Middle frontal gyrus (tissue), 1 donor: ENCODE measurements at regions not wholly inside any gene's neighbourhood (a gene's known extent, or its start where the extent isn't known, plus 50 kb on each side); places are given as distances from the start of the nearest gene placed in this dataset.

Source experiments
- DNase-seq: peaks from one replicate; pipeline ENCODE4 v3.0.0-alpha.2; 2015; ENCODE audit warnings: low spot score; ENCODE audit errors: extremely low spot score

DNA sequence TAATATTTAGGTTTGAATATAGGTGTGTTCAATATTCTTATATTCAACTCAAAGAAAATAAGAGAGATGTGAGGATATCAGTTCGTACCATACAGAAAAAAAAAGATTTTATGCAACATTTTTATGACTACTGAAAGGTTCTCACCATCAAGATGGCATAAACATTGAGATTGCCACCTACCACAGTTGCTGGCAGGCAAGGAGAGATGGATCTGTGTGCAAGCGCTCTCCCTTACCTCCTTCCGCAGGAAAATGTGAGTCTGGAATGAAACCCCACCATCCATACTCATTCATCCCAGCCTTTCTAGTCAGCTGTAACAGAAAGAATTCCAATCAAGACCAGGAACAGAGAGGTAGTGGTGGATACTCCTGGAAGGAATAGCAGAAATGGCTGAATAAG, 376.9 kb downstream of the PPP3CA start:
- no peak for DNase-seq

DNA sequence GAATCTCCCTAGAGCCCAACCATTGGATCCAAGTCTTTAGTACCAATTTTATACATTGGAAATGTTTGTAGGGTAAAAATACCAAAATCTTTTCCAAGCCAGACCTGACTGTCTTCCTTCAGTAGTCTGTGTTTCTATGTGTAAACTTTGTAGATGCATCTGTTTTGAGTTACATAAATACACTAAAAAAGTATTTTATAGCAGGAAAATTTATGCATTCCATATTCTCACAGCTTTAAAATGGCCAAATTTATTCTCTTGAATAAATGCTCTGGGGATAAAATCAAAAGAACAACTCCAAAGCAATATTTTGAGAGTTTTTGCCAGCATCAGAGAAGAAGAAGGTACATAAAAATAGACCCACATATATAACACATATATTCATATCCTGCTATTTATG, 377.4 kb downstream of the PPP3CA start:
- peak; percentile 20 for DNase-seq

DNA sequence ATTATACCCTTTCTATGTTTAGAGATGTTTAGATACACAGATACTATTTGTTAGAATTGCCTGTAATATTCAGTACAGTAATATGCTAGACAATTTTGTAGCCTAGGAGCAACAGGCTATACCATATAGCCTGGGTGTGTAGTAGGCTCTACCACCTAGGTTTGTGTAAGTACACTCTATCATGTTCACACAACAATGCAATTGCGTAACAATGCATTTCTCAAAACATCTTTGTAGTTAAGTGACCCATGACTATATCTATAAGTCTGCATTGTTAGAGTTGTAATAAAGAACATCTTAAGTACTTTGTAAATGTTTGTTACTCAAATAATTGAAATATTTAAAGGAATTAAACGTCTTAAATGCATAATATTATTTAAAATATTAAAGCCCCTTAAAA, 379.3 kb downstream of the PPP3CA start:
- no peak for DNase-seq

DNA sequence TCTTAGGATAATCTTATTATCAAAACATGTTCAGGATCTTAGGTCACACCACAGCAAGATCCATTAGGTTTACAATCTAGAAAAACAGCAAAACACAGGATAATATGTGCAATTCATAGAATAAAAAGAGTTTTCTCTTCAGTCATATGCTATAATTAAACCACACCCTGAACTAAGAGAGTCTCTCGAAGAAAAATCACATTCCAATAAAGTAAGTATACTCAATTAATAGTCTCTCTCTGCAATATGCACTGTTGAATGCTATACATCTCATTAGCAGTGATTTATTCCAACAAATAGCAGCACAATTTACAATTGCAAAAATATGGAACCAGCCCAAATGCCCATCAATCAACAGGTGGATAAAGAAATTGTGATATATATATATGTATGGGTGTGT, 383.7 kb downstream of the PPP3CA start:
- no peak for DNase-seq

DNA sequence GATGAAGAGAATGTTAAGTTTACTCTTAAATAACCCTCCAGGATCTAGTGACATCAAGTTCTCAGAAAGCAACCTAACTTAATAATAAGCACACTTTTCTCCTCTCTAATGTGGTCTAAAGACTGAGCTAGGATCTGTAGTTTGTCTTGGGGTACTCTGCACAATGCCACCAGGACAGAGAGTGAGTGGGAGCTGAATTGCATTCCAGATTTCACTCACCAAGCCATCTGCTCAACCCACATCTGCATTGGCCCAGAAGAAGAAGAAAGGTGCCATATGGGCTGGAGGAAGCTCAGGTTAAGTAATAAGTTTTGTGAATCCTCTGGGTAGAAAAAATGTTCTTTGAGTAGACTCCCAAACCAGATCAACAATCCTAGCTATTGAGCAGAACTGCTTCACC, 384.6 kb downstream of the PPP3CA start:
- DNase-seq: no peak

DNA sequence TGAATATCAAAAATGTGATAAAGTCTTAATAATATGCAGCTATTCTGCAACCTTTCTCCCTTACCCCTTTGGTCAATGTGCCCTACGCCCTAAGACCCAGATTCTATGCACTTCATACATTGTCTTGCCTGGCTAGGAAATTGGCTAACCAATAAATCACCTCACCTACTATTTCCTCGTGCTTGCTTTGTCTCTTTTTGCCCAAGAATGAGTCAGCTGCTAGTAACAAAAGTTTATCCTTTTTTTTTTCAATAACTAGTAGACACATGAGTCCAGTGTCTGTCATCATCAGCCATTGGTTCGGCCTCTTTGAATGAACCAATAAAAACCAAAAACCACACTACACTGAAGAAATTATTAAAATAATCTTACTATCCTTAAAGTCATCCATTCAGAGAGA, 387.1 kb downstream of the PPP3CA start:
- no peak for DNase-seq

DNA sequence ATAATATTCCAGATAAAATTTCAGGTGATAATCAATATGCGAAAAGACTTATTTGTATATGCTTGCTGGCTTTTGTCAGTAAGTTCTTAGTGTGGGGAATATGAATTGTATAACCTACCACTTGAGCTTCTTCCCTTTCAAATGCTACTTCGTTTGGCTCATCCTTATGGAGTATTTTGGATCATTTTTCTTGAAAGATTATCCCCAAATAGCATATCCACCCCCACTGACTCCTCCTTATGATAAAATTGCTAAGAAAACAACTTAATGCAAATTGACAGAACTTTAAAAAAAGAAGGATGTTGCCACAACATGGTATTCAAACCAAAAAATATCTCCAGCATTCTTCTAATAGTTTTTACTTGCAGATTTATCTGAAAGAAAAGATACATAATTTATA, 393.3 kb downstream of the PPP3CA start:
- peak; percentile 24 for DNase-seq

DNA sequence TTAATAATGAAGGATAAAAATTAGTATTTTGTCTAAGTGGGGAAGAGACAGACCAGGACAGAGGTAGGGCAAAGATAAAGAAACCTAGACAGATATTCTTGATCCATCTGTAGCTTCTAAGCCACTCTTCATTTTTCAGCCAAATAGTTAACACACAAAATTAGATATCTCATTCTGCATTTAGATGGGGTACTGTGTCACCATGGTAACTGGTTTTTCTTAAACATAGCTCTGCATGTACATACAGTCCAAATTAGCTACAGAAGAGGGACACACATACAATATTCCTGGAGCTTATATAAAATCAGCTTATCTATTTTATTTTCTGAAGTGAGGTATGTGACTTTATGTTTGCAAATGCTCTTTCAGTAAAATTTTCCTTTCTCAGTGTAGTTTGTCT, 393.7 kb downstream of the PPP3CA start:
- DNase-seq: no peak

DNA sequence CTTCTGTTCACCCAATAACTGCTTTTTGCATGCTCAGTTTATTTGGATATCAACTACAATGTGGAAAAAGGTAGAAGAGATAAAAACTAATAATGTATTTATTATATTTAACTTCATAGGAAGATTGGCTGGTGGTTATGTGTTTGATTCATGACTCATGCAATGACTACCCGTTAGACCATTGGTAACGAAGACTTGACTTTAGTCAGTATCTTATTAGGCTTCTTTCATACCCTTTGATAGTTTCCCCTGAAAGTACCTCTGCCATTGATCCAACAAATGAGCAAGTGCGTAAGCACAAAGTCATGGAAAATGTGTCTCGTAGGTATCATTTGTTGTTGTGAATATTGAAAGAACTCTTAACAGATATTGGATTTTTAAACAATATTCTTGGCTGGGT, 394.7 kb downstream of the PPP3CA start:
- DNase-seq: no peak

DNA sequence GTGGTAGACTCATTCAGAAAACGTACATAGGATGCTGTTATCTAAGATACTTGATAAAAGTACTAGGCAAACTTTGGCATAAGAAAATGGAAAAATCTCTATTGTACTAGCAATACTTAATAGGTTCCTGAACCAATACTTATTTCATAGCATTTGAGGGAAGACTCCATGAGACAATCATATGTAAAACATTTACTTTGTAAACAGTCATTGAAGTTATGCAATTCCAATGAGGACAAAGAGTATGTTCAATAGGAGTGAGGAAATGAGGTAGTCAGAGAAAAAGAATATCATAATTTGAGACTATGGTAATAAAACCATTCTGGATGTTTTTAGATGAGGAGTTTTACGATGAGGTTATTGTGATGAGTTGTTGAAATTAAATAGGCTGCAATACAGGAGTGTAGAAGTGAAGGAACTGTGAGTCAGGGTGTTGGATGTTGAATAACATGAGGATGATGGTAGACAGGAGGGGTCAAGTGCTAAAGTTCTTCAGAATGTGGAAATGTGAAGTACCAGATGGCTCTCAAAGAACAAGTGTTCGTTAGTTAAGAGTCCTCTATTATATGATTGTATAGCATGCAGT, 397.9 kb downstream of the PPP3CA start:
- DNase-seq: no peak

DNA sequence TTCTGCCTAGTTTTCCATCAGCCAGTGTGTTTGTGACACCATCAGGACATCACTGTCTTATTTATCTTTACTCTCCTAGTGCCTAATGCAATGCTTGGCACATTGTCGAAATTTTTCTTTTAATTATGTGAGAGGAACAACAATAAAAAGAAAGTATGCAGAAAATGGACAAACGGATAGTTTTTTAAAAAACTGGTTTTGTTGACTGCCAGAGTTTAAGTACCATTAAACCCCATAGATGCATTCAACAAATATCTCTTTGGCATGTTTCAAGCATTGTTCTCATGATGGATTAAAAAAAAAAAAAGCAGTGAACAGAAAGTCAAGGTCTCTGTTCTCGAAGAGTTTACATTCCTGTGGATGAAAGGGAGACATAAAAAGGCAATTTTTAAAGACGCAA, 398.4 kb downstream of the PPP3CA start:
- no peak for DNase-seq

DNA sequence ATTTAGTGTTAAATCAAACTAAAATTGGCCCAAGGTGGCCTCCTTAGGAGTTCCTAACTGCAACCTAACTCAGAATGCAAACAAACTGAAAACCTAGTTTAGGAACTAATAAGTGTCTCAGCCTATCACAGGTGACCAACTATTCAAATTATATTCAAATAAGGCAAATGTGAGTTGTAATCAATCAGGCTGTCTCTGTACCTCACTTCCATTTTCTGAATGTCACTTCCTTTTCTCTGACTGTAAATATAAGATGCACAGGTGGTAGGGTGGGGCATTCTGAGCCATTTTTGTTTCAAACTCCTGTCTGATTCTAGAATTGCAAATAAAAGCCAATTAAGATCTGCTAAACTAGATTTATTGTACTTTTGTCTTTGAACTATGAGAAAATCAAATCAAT, 401.5 kb downstream of the PPP3CA start:
- no peak for DNase-seq

DNA sequence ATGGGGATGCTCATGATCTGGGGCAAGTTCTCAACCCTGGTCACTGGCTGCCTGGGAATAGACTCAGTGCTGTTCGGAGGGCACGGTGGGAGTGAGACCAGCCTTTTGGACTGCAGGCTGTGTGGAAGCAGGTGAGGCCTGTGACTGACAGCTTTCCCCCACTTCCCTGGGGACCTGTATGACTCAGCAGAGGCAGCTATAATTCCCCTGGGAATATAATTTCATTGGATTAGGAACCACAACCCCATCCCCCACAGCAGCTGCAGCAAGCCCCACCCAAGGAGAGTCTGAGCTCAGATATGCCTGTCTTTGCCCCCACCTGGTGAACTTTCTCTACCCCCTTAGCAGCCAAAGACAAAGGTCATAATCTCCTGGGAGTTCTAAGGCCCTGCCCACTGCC, 408.6 kb downstream of the PPP3CA start:
- DNase-seq: no peak

DNA sequence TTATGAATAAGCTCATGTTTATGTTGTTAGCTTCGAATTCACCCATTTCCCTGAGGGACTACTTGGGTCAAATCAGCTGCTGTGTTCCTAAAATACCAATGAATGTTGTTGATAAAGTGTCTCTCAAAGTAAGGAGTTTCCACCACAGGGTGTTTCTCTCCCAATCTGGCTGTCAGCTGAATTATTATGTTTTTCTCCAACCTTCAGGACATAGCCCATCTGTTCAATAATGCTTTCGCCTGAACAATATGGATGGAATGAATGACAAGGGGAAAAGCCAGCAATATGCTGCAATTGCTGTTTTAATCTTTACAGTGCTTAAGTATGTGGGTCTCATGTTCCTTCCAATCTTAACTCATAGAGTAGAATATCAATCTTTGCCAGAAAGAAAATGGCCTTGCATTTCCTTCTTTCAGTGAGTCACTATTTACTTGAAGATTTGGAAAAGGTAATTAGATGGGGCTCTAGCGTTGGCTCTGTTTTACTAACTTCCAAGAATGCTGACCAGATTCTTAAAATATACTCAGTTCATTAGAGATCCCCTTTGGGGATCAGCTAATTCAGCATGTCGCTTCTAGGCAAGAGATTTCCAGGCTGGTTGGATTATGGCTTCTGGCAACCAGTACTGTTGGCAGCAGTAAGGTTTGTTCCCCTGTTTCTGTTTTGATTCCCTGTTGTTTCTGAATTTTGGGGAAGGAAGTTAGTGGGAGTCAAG, 410.5 kb downstream of the PPP3CA start:
- no peak for DNase-seq

DNA sequence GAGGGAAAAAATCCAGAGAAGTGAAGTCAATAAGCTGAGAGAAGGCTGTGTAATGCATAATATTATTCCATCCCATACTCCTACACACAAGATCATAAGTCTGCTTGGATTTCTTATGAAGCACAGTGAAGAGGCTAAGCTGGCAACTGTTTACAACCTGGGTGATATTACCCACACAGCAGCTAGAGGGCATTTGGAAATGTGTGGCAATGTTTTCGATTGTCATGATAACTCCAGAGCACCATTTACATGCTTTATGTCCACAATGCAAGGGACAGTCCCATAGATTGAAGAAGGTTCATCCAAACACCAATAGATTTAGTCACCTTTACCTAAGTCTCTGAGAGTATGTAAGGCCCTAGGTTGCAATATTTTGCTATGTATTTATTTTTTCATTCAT, 412.2 kb downstream of the PPP3CA start:
- no peak for DNase-seq

DNA sequence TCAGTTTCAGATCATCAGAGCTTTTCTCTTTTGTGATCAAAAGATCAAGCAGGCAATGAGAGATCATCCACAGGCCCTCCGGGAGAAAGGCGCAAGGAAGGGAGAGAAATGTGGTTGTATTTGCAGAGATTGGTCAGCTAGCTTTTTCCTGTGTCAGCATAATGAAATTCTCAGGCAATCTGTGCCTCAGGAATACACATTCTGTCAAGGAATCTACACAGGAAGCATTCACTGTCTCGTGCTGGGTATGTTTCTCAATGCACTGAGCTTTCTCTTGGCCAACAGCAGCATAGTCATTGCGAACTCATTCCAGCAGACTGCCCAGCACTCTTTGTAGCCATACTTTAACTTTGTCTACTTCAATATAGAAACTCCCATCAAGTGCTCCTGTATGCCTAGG, 413.7 kb downstream of the PPP3CA start:
- no peak for DNase-seq

DNA sequence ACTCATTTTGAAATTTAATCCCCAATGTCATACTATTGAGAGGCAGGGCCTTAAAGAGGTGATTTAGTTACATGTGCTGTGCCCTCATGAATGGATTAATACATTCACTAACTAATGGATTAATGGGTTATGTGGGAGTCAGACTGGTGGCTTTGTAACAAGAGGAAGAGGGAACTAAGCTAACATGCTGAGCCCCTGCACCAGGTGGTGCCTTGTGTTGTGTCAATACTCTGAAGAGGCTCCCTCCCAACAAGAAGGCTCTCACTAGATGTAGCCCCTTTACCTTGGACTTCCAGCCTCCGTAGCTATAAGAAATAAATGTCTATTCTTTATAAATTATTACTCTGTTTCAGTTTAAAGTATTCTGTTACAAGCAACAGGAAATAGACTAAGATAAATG, 411.9 kb upstream of the EMCN start:
- no peak for DNase-seq

DNA sequence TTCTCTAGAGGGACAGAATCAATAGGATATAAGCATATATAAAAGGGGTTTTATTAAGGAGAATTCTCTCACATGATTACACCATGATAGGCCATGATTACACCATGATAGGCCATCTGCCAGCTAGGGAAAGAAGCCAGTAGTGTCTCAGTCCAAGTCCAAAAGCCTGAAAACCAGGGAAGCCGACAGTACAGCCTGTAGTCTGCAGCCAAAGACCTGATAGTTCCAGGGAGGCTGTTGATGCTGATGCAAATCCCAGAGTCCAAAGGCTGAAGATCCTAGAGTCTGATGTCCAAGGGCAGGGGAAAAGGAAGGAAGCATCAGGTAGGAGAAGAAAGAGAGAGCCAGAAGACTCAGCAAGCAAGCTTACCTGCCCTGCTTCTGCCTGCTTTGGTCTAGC, 411.3 kb upstream of the EMCN start:
- no peak for DNase-seq

DNA sequence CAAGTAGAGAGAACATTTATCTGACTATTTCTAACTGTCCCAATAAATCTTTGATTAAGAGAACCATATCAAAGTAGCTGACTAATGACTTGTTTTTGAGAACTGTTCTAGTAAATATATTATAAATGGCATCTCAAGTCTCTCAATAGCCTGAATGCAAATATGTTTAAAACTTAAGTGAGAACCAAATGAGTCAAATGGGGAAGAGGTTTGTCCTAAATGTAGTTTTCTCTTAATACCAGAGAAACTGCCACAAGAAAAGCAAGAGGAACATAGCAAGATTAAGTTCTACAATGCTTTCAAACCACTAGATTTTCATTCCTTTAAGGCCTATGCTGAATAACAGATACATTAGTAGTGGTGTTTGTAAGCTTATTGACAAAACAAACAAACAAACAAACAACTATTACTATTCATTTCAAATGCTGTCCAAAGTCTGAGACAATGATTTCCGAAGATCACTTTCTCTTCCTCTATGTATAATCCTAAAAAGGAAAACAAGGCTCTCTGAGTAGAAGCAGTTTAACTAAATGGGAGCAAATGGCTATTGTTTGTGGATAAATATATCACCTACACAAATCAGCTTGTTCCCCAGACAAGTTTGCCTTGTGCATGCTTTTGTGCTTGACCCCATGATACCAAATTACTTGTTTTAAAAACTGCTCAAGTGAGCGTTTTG, 408.4 kb upstream of the EMCN start:
- no peak for DNase-seq

DNA sequence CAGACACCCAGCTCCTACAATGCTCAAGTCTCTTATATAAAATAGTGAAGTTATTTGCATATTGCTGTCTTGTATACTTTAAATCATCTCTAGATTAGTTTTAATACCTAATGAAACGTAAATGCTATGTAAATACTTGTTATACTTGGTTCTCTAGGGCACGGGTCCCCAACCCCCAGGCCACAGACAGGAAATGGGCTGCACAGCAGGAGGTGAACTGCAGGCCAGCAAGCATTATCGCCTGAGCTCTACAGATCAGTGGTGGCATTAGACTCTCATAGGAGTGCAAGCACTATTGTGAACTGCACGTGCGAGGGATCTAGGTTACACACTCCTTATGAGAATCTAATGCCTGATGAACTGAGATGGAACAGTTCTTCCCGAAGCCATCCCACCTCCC, 395.9 kb upstream of the EMCN start:
- DNase-seq: no peak

DNA sequence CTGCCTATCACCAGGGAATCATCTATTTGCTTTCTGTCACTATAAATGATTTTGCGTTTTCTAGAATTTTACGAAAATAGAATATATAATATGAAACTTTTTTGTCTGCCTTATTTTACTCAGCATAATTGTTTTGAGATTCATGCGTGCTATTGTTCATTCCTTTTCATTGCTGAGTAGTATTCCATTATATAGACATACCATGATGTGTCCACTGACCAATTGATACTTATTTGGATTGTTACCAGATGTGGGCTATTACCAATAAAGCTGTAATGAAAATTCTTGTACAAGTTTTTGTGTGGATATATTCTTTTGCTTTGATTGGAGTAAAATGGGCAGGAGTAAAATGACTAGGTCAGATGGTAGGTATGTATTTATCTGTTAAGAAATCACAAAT, 390.7 kb upstream of the EMCN start:
- DNase-seq: no peak

DNA sequence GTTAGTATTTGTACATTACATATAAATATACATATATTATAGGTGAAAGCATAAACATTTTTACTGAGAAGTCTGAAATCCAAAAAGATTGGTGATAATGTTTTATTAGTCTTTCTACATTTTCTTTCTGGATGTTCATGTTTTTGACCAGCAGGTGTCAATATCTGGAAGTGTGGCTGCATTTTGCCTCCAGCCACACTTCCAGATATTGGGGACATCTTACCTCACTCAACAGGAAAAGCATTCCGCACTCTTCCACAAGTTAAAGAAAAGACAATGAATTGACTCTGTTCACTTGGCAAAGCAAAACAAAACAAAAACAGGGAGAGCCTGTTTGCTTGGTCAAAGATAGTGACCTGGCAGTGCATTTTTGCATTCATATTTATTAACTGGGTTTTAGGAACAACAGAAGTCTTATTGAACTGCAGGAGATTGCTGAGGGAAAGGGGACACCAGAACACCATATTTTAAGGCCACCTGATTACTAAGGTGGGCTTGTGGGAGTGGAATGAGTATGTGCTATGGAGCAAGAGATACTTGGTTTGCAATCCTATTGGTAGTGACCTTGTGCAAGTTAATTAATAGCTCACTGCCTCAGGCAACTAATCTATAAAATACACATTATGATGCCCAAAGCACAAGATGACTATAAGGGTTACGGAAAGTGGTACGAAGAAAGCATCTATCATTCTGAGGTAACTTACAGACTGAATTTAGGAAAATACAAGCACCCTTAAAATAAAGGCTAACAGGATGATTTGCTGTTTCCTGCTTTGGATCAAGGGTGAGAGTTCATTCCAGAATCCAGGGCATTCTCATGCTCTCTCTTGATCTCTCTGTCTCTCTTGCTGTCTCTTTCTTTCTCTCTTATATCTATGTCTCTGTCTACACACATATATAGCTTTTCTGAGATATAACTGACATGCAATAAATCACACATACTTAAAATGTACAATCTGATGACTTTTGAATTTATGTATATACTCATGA, 389.9 kb upstream of the EMCN start:
- DNase-seq: no peak
